ENCODE measurements at regions not wholly inside any gene's neighbourhood (a gene's known extent, or its start where the extent isn't known, plus 50 kb on each side); places are given as distances from the start of the nearest gene placed in this dataset.

DNA sequence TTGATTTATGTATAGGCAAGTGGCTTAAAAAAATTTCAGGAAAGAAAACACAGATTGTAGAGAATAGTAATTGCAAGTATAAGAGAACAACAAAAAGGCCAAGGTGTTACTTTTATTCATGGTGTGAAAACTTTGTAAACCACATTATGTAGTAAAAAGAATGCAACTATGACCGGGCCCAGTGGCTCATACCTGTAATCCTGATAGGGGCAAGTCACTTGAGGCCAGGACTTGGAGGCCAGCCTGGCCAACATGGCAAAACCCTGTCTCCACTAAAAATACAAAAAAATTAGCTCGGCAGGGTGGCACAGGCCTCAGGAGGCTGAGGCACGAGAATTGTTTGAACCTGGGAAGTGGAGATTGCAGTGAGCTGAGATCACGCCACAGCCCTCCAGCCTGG, 131.7 kb downstream of the DCK start:
- no peak for TF ChIP-seq YY1 (IDR thresholded peaks at IDR 0.05; ENCODE audit: insufficient read depth, insufficient read length)
- no peak for TF ChIP-seq ZNF274 (IDR thresholded peaks at IDR 0.05; ENCODE audit: low read depth, low read length)

Measured in NT2/D1 (cell line).